Left colon (tissue), 2 donors: ENCODE measurements at regions not wholly inside any gene's neighbourhood (a gene's known extent, or its start where the extent isn't known, plus 50 kb on each side); places are given as distances from the start of the nearest gene placed in this dataset.
"Not testable (repeated sequence)": the region's sequence is repeated elsewhere in the genome, so short reads cannot be mapped to it uniquely, and the experiment has no call there.

Source experiments
- ATAC-seq: fragments of 200-7000 bp; cut with Tn5 transposase; one replicate; pipeline ENCODE4 v1.9.1; 2020; ENCODE audit warnings: mild to moderate bottlenecking, moderate library complexity
- DNase-seq, 2 donors: peaks; one replicate each; pipeline ENCODE4 v3.0.0-alpha.2; 2020
- intact Hi-C, 2 donors: fragments of 100-400 bp; cut with DNase I in 1 of 2; cut with micrococcal nuclease in 1 of 2; formaldehyde crosslinking; loops; one replicate each; pipeline versions ENCODE4 v1.11.2 to v1.14.0; 2022; cut with DNase I, micrococcal nuclease
- donor health status: DM: no; HTN: no; CAD: no.
- donor health status: DM: yes; HTN: yes; CAD: no.

DNA sequence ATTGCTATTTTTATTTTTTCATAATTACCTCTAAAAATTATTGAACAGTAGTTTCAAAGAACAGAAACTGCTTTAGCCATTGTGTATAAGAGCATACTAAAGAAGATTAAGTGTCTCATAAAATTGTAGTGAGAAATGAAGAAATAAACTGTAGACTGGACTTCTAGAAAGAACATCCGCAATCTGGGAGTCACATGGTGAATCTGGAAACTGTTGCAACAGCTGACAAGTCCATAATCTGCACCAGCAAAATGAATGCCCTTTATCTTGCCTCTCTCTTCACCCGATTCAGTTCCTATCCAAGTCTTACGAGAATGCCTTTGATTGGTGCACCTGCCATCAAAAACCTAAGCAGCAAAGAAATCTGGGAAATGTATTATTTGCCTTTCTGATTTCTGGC, 312.9 kb downstream of the NAF1 start:
- intact Hi-C loops, result no loop called here
- no peak for DNase-seq
- ATAC-seq, result no peak

DNA sequence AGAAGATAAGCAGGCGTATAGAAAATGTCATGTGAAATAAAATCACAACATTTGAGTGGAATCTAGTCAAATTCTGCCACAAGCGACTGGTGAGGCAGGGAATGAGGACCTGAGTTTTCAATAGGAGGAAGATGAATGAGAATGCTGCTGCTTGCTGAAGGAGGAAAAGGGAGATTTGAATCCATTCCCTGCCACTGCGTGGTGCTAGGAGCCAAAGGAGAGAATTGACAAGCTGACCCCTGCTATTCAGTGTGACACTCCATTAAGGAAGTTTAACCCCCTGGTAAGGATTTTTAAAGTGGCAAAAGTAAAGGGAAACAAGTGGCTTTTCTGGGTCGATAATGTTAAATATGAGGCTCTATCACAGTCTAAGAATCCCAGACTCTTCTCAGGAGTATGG, 314.0 kb downstream of the NAF1 start:
- intact Hi-C loops, result no loop called here
- no peak for DNase-seq

DNA sequence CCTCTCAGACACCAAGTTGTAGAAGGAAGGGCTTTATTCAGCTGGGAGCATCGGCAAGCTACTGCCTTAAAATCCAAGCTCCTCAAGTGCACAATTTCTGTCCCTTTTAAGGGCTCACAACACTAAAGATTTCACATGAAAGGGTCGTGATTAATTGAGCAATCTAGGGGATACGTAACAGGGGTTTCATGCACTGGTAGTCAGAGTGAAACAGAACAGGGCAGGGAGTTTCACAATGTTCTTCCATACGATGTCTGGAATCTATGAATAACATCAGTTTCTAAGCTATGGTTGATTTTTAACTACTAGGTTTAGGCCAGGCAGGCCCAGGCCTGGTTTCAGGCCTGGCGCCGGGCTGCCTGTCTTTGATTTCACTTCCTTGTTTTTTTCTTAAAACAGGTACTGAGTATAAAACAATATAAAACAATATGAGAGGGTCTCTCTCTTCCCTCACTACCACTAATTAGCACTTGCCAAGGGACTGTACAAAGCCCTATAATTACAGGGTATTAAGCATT, 315.4 kb downstream of the NAF1 start:
- DNase-seq, ATAC-seq, intact Hi-C loops: not testable (repeated sequence)

More for the DNA sequence above, 314.0 kb downstream of the NAF1 start:
- ATAC-seq, result no peak

- ATAC-seq (no peak), DNase-seq (no peak)
- intact Hi-C loops, result no loop called here
Measured at GRCh38 chr4:162849937-162850336, 316.8 kb downstream of the NAF1 start.

DNA sequence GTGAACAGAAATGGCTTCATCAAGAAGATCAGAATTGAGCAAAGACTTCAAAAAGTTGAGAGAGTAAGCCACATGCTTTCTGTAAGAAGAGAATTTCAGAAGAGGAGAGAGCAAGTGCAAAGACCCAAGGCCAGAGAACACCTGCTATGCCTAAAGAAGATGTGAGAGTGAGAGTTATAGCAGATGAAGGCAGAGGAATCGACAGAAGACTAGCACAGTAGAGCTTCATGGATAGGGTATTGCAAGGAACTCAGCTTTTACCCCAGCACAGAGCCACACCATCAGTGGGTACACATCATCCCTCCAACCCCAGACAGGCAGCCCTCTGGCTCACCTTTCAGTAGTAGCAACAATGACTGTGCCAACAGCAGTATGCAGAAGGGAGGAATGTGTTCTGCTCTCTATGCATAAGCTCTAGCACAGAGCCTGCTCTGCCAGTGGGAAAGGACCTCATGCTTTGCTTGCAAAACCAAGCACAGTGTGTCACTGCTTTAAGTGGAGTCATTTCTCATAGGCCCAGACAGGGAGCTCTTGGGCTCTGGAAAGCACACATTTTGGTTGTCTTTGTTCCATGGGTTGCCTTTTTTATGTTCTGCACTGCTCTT, 318.6 kb downstream of the NAF1 start:
- DNase-seq, result no peak
- intact Hi-C loops, result no loop called here
- ATAC-seq, result no peak

- DNase-seq (no peak), ATAC-seq (no peak)
- intact Hi-C loops, result no loop called here
Measured at GRCh38 chr4:162841753-162842152, 324.9 kb downstream of the NAF1 start.

DNA sequence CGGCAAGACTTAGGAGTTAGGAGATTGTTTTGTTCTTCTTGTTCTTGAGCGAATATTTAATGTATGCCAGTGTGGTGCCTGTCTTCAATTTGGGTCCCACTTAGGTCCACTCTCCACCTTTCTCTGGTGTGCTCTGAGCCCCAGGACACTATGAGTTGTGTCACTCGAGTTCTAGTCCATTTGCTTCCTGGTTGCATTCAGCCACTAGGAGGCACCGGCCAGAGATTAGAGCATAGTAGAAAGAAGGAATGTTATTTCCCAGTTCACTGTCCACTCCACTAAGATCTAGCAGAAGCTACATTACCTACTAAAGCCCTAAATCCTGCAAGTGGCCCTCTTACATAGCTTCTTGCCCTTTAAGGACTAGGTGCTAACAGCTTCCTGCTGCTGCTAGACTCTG, 326.9 kb downstream of the NAF1 start:
- ATAC-seq, result no peak
- no peak for DNase-seq

GRCh38 chr4:162838671-162839070, 328.0 kb downstream of the NAF1 start:
- DNase-seq (peak; percentile 13 to 33), ATAC-seq (peak; percentile 91)

More for the DNA sequence above, 326.9 kb downstream of the NAF1 start:
- intact Hi-C loops, result no loop called here

DNA sequence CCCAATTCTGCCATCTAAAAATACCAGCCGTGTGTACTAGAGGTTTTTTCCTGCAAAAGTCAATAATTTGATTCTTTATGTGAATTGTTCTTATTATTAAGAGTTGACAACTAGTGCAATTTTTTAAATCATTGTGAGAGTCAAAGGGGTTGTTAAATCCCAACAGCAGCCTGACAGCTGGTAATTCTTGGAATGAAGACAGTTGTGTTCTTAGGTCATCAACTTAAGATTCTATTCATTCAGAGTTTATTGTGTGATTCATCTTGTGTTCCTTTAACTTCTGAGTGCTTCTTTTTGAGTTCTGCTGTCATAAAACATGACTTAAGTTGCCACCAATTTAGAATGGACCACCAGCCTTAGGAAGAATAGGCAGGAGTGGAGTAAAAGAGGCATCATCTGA, 329.0 kb downstream of the NAF1 start:
- ATAC-seq, result no peak
- intact Hi-C loops, result no loop called here
- DNase-seq, result no peak

More at GRCh38 chr4:162838671-162839070, 328.0 kb downstream of the NAF1 start:
- intact Hi-C loops, result no loop called here

- intact Hi-C loops, result no loop called here
- no peak for DNase-seq
- ATAC-seq, result peak; percentile 75
Measured at GRCh38 chr4:162837241-162837640, 329.4 kb downstream of the NAF1 start.

- DNase-seq, result no peak
- ATAC-seq, result no peak
- intact Hi-C loops, result no loop called here
Measured at GRCh38 chr4:162836773-162837172, 329.9 kb downstream of the NAF1 start.

DNA sequence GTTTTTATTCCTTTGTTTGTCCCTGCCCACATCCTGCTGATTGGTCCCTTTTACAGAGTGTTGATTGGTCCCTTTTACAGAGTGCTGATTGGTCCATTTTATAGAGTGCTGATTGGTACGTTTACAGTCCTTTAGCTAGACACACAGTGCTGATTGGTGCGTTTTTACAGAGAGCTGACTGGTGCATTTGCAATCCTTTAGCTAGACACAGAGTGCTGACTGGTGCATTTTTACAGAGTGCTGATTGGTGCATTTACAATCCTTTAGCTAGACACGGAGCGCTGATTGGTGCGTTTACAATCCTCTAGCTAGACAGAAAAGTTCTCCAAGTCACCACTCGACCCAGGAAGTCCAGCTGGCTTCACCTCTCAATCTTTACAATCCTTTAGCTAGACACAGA, 330.4 kb downstream of the NAF1 start:
- DNase-seq, intact Hi-C loops, ATAC-seq: not testable (repeated sequence)

- intact Hi-C loops, result no loop called here
- ATAC-seq, result no peak
- DNase-seq, result no peak
Measured at GRCh38 chr4:162830899-162831298, 335.8 kb downstream of the NAF1 start.

GRCh38 chr4:162817374-162817773, 349.3 kb downstream of the NAF1 start:
- ATAC-seq, intact Hi-C loops, DNase-seq: not testable (repeated sequence)

GRCh38 chr4:162804351-162804924, 362.3 kb downstream of the NAF1 start:
- DNase-seq, result no peak
- intact Hi-C loops, result no loop called here
- ATAC-seq, result no peak

- intact Hi-C loops, result no loop called here
- no peak for DNase-seq
- no peak for ATAC-seq
Measured at GRCh38 chr4:162803378-162803777, 363.3 kb downstream of the NAF1 start.

DNA sequence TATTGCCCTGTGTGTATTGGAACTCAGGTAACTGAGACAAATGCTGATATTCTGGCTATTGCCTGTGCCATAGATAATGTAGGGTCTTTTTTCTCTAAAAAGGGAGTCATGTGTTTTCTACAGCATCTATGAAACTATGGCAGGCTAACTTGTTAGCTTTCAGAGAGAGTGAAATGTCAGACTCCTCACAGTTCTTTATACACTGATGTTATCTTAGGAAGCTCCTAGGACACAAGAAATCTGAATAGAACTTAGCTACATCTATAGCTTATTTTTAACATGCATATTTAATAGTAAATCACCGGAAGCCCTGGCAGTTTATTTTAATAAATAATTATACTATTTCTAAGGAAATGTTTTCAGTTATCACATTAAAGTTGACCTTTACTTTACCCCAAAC, 369.6 kb downstream of the NAF1 start:
- intact Hi-C loops, result no loop called here
- DNase-seq (no peak), ATAC-seq (no peak)

- DNase-seq (no peak), ATAC-seq (no peak)
- intact Hi-C loops, result no loop called here
Measured at GRCh38 chr4:162793571-162793970, 373.1 kb downstream of the NAF1 start.

GRCh38 chr4:162793004-162793403, 373.7 kb downstream of the NAF1 start:
- DNase-seq (no peak), ATAC-seq (no peak)
- intact Hi-C loops, result no loop called here

GRCh38 chr4:162791226-162791625, 375.5 kb downstream of the NAF1 start:
- no peak for DNase-seq
- no peak for ATAC-seq
- intact Hi-C loops, result no loop called here

DNA sequence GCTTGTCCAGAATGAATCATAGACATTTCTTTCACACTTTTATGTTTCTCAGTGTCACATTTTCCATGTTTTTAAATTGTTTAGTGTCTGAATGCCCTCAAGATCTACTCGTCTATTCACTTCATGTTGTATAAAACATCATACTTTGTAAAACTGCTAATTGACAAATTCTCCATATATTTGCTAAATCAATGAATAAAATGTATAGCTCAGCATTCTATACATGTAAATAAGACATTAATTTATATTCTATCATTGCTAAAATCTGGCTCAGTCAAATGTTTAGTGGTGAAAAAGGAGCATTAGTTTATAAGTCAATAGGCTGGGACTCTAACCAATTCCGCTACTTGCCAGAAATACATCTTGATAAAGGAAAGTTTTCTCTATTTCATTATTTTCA, 379.6 kb downstream of the NAF1 start:
- intact Hi-C loops, result no loop called here
- DNase-seq (no peak), ATAC-seq (no peak)
